Astrocyte (in vitro differentiated cells and primary cell): ENCODE measurements at regions not wholly inside any gene's neighbourhood (a gene's known extent, or its start where the extent isn't known, plus 50 kb on each side); places are given as distances from the start of the nearest gene placed in this dataset.

Experiments used
- CTCF ChIP-seq: IDR thresholded peaks from 2 replicates; pipeline ENCODE4 v1.5.1; 2011; ENCODE audit warnings: low read depth, mild to moderate bottlenecking, inconsistent platforms, low read length, moderate library complexity; ENCODE audit not compliant: insufficient read depth
- EZH2 ChIP-seq: IDR thresholded peaks from 2 replicates; pipeline ENCODE4 v1.6.1; 2012; ENCODE audit warnings: mild to moderate bottlenecking, low read length, inconsistent platforms; ENCODE audit not compliant: insufficient read depth

GRCh38 chr10:44118500-44118899, 266.4 kb downstream of the CXCL12 start:
- TF ChIP-seq CTCF (no peak), EZH2 (no peak)
